Tongue (tissue), 1 donor: ENCODE measurements at regions not wholly inside any gene's neighbourhood (a gene's known extent, or its start where the extent isn't known, plus 50 kb on each side); places are given as distances from the start of the nearest gene placed in this dataset.
"Not testable (repeated sequence)": the region's sequence is repeated elsewhere in the genome, so short reads cannot be mapped to it uniquely, and the experiment has no call there.

Experiments
- DNase-seq: peaks from one replicate; pipeline ENCODE4 v3.0.0-alpha.2; 2015

- DNase-seq, result no peak
Measured at GRCh38 chr3:175940881-175941280, 1081.7 kb downstream of the NAALADL2 start.

- DNase-seq, result no peak
Measured at GRCh38 chr3:175940243-175940642, 1081.1 kb downstream of the NAALADL2 start.

GRCh38 chr3:175937367-175937766, 1078.2 kb downstream of the NAALADL2 start:
- DNase-seq, result not testable (repeated sequence)

GRCh38 chr3:175932586-175932985, 1073.5 kb downstream of the NAALADL2 start:
- DNase-seq, result no peak

- DNase-seq, result no peak
Measured at GRCh38 chr3:175919133-175919532, 1060.0 kb downstream of the NAALADL2 start.

GRCh38 chr3:175916191-175916934, 1057.2 kb downstream of the NAALADL2 start:
- no peak for DNase-seq

GRCh38 chr3:175914785-175915184, 1055.7 kb downstream of the NAALADL2 start:
- no peak for DNase-seq

GRCh38 chr3:175913286-175913685, 1054.2 kb downstream of the NAALADL2 start:
- no peak for DNase-seq

GRCh38 chr3:175911937-175912336, 1052.8 kb downstream of the NAALADL2 start:
- DNase-seq, result no peak

- no peak for DNase-seq
Measured at GRCh38 chr3:175902226-175902625, 1043.1 kb downstream of the NAALADL2 start.

- no peak for DNase-seq
Measured at GRCh38 chr3:175898194-175898593, 1039.1 kb downstream of the NAALADL2 start.

GRCh38 chr3:175896655-175897054, 1037.5 kb downstream of the NAALADL2 start:
- no peak for DNase-seq

GRCh38 chr3:175895731-175896130, 1036.6 kb downstream of the NAALADL2 start:
- DNase-seq, result no peak

GRCh38 chr3:175893566-175893965, 1034.4 kb downstream of the NAALADL2 start:
- no peak for DNase-seq

- DNase-seq, result peak; percentile 11
Measured at GRCh38 chr3:175890066-175890465, 1030.9 kb downstream of the NAALADL2 start.

GRCh38 chr3:175885231-175885766, 1026.2 kb downstream of the NAALADL2 start:
- peak; percentile 58 for DNase-seq

GRCh38 chr3:175879417-175879816, 1020.3 kb downstream of the NAALADL2 start:
- DNase-seq, result peak; percentile 77

- DNase-seq, result no peak
Measured at GRCh38 chr3:175869404-175869803, 1010.3 kb downstream of the NAALADL2 start.

GRCh38 chr3:175868626-175869025, 1009.5 kb downstream of the NAALADL2 start:
- no peak for DNase-seq

GRCh38 chr3:175865724-175866123, 1006.6 kb downstream of the NAALADL2 start:
- DNase-seq, result no peak

GRCh38 chr3:175861916-175862315, 1002.8 kb downstream of the NAALADL2 start:
- no peak for DNase-seq
